ENCODE measurements at regions not wholly inside any gene's neighbourhood (a gene's known extent, or its start where the extent isn't known, plus 50 kb on each side); places are given as distances from the start of the nearest gene placed in this dataset.

GRCh38 chr18:40841063-40841462, 1114.0 kb upstream of the PIK3C3 start:
- TF ChIP-seq REST (IDR thresholded peaks at IDR 0.05; ENCODE audit: insufficient read depth in 1 of 2, low read depth in 2 of 2, low read length in 2 of 2) (no peak), TAF1 (IDR thresholded peaks at IDR 0.05; ENCODE audit: borderline replicate concordance, insufficient read depth, low read length) (no peak), FOXP2 (optimal IDR thresholded peaks at IDR 0.05; ENCODE audit: borderline replicate concordance, extremely low read depth, extremely low read length, insufficient read depth) (no peak)

Data from PFSK-1 (cell line).